ENCODE measurements at regions not wholly inside any gene's neighbourhood (a gene's known extent, or its start where the extent isn't known, plus 50 kb on each side); places are given as distances from the start of the nearest gene placed in this dataset.

DNA sequence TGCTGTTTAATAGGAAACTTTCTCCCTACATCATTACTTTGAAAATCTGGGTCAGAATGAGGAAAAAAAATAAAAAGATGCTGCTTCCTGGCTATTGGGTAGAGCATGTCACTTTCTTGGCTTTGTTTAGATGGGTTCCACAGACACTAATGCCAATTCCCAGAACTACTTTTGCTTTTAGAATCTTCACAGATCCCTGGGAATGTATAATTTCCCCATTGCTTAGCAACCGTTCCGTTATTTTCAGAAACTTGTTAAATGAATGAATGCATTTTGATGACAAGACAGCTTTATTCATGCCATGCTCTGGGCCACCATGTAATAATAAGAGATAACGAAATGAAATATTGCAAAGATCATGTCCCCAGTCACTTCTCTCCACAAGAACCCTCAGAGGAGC lies 126.5 kb upstream of the TRPC7 start:
- H3K36me3 ChIP-seq (replicated peaks; ENCODE audit: insufficient read depth, low read length), result no peaks in the 10 kb centered on the region
- DNase-seq, result no peak
- H3K27me3 ChIP-seq (replicated peaks; ENCODE audit: insufficient read depth, low read length), result no peaks in the 10 kb centered on the region
- H3K79me2 ChIP-seq (ENCODE audit: low read length), result no peaks in the 10 kb centered on the region
- no peaks in the 10 kb centered on the region for H3F3A ChIP-seq (ENCODE audit: insufficient read depth, low read length)
- no peak overlapping the region for H2AFZ ChIP-seq (ENCODE audit: low read length)
- no peaks in the 10 kb centered on the region for H4K20me1 ChIP-seq (ENCODE audit: insufficient read depth, low read length)
- no peaks in the 10 kb centered on the region for H3K9me2 ChIP-seq (replicated peaks; ENCODE audit: insufficient read depth, low read length)
- H3K9me3 ChIP-seq (replicated peaks; ENCODE audit: insufficient read depth, low read length), result no peaks in the 10 kb centered on the region
- no peak overlapping the region for H3K9ac ChIP-seq (ENCODE audit: low read length)
- no peak overlapping the region for H3K4me2 ChIP-seq (ENCODE audit: low read depth, low read length)
- TF ChIP-seq, protein P1, sequence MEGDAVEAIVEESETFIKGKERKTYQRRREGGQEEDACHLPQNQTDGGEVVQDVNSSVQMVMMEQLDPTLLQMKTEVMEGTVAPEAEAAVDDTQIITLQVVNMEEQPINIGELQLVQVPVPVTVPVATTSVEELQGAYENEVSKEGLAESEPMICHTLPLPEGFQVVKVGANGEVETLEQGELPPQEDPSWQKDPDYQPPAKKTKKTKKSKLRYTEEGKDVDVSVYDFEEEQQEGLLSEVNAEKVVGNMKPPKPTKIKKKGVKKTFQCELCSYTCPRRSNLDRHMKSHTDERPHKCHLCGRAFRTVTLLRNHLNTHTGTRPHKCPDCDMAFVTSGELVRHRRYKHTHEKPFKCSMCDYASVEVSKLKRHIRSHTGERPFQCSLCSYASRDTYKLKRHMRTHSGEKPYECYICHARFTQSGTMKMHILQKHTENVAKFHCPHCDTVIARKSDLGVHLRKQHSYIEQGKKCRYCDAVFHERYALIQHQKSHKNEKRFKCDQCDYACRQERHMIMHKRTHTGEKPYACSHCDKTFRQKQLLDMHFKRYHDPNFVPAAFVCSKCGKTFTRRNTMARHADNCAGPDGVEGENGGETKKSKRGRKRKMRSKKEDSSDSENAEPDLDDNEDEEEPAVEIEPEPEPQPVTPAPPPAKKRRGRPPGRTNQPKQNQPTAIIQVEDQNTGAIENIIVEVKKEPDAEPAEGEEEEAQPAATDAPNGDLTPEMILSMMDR (IDR thresholded peaks at IDR 0.05; ENCODE audit: low read length), result no peak
- TF ChIP-seq EZH2phosphoT487 (IDR thresholded peaks at IDR 0.05; ENCODE audit: low read length), result no peak
- no peak for TF ChIP-seq EZH2 (optimal IDR thresholded peaks at IDR 0.05; ENCODE audit: low read depth, low read length)
- H3K4me3 ChIP-seq (ENCODE audit: low read length), result no peak overlapping the region
- H3K27ac ChIP-seq (ENCODE audit: low read length), result no peak overlapping the region
- H3K4me1 ChIP-seq (ENCODE audit: low read length), result no peaks in the 10 kb centered on the region

DNA sequence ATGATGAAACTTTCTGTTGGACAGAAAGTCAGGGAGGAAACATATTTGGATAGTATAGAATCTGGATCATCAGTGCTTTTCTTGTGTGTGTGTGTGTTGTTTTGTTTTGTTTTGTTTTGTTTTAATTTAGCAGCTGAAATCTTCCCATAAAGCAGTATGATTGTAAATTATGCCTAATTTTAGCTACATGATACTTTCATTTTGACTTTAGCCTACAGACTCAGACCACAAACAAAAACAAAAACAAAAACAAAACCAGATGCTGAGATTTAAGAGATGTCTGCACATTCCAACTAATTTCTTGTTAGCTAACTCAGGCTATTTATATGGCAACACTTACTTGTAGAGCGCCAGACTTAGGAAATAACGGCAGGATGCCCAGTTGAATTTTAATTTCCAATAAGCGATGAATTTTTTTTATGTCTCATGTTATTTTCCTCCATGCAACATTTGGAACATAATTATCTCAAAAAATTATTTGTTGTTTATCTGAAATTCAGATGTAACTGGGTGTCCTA lies 119.5 kb upstream of the TRPC7 start:
- H3K9me2 ChIP-seq (replicated peaks; ENCODE audit: insufficient read depth, low read length), result no peaks in the 10 kb centered on the region
- no peaks in the 10 kb centered on the region for H3K27me3 ChIP-seq (replicated peaks; ENCODE audit: insufficient read depth, low read length)
- no peaks in the 10 kb centered on the region for H4K20me1 ChIP-seq (ENCODE audit: insufficient read depth, low read length)
- no peak for DNase-seq
- TF ChIP-seq, protein P1 (IDR thresholded peaks at IDR 0.05; ENCODE audit: low read length), result no peak
- TF ChIP-seq EZH2 (optimal IDR thresholded peaks at IDR 0.05; ENCODE audit: low read depth, low read length), result no peak
- TF ChIP-seq EZH2phosphoT487 (IDR thresholded peaks at IDR 0.05; ENCODE audit: low read length), result no peak
- no peaks in the 10 kb centered on the region for H3F3A ChIP-seq (ENCODE audit: insufficient read depth, low read length)
- no peaks in the 10 kb centered on the region for H3K36me3 ChIP-seq (replicated peaks; ENCODE audit: insufficient read depth, low read length)
- H3K79me2 ChIP-seq (ENCODE audit: low read length), result no peaks in the 10 kb centered on the region
- H3K27ac ChIP-seq (ENCODE audit: low read length), result no peak overlapping the region
- H3K4me2 ChIP-seq (ENCODE audit: low read depth, low read length), result no peak overlapping the region
- no peak overlapping the region for H3K9ac ChIP-seq (ENCODE audit: low read length)
- no peaks in the 10 kb centered on the region for H3K9me3 ChIP-seq (replicated peaks; ENCODE audit: insufficient read depth, low read length)
- no peak overlapping the region for H2AFZ ChIP-seq (ENCODE audit: low read length)
- H3K4me1 ChIP-seq (ENCODE audit: low read length), result no peaks in the 10 kb centered on the region
- no peak overlapping the region for H3K4me3 ChIP-seq (ENCODE audit: low read length)

DNA sequence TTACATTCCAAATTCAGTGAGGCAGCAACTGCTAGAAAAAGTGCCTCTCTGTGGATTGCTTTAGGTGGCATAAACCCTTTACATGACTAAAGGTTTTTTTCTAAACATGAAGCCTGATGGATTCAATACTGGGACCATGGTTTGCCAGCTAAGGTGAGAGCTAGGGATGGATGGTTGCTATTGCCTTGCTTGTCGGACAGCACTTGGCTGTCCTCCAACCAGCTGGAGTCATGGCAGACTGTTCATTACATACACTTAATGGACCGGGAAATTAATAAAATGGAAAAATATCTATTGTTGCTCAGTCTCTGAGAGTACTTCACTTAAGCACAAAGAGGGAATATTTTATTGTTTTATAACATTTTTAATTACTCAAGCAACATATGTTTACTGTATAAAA lies 116.9 kb upstream of the TRPC7 start:
- Histone ChIP-seq H3K79me2 (ENCODE audit: low read length) (no peaks in the 10 kb centered on the region), H2AFZ (ENCODE audit: low read length) (no peak overlapping the region)

More for the DNA sequence above, 116.9 kb upstream of the TRPC7 start:
- TF ChIP-seq EZH2 (optimal IDR thresholded peaks at IDR 0.05; ENCODE audit: low read depth, low read length), result no peak
- TF ChIP-seq EZH2phosphoT487 (IDR thresholded peaks at IDR 0.05; ENCODE audit: low read length), result no peak
- TF ChIP-seq, protein P1 (IDR thresholded peaks at IDR 0.05; ENCODE audit: low read length), result no peak
- Histone ChIP-seq H3K4me3 (ENCODE audit: low read length) (no peak overlapping the region), H4K20me1 (ENCODE audit: insufficient read depth, low read length) (no peaks in the 10 kb centered on the region), H3K36me3 (replicated peaks; ENCODE audit: insufficient read depth, low read length) (no peaks in the 10 kb centered on the region), H3K27me3 (replicated peaks; ENCODE audit: insufficient read depth, low read length) (no peaks in the 10 kb centered on the region), H3K4me2 (ENCODE audit: low read depth, low read length) (no peak overlapping the region), H3K4me1 (ENCODE audit: low read length) (peaks cover 4% of the 10 kb centered on the region; the same call in 1 of the 2 replicates), H3K27ac (ENCODE audit: low read length) (no peak overlapping the region), H3K9ac (ENCODE audit: low read length) (no peak overlapping the region), H3K9me3 (replicated peaks; ENCODE audit: insufficient read depth, low read length) (no peaks in the 10 kb centered on the region), H3F3A (ENCODE audit: insufficient read depth, low read length) (no peaks in the 10 kb centered on the region), H3K9me2 (replicated peaks; ENCODE audit: insufficient read depth, low read length) (no peaks in the 10 kb centered on the region)
- DNase-seq, result no peak
